Activated CD4-positive, CD25-positive, alpha-beta regulatory T cell (primary cell): ENCODE measurements at regions not wholly inside any gene's neighbourhood (a gene's known extent, or its start where the extent isn't known, plus 50 kb on each side); places are given as distances from the start of the nearest gene placed in this dataset.

Experiments used
- DNase-seq, 4 experiments: peaks; one replicate each; lab custom pipeline; 2025; lab: John Stamatoyannopoulos, UW

DNA sequence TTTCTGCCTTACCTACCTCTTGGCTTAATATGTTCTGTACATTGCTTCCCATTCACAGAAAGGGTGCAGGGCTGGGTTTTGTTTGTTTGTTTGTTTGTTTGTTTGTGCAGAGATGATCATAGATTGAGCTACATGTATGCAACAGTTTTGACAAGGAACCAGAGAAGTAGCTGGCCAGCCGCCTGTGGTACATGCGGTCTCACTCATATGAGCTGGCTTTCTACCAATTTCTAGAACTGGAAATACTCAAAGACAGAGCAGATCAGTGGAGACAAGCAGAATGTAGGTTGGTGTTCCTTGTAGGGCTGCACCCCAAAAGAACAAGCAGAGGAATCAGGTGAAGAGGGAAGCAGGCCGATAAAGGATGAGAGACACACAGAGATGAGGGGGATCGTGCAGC, 502.7 kb downstream of the SOX2 start:
- DNase-seq = no peak

DNA sequence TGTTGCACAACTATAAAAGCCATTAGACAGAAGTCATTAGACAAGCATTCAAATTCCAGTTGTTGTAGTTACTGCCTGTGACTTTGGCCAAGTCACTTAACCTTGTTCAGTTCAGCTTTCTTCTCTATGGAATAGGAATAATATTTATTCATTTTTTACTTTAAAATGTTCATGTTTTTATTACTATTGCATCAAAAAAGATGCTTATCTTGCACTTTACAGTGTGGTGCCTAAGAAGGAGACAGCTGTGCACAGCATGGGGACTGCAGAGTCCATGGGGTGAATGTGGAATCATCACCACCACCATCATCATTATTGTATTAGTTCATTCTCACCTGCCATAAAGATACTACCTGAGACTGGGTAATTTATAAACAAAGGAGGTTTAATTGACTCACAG, 504.2 kb downstream of the SOX2 start:
- DNase-seq = no peak

DNA sequence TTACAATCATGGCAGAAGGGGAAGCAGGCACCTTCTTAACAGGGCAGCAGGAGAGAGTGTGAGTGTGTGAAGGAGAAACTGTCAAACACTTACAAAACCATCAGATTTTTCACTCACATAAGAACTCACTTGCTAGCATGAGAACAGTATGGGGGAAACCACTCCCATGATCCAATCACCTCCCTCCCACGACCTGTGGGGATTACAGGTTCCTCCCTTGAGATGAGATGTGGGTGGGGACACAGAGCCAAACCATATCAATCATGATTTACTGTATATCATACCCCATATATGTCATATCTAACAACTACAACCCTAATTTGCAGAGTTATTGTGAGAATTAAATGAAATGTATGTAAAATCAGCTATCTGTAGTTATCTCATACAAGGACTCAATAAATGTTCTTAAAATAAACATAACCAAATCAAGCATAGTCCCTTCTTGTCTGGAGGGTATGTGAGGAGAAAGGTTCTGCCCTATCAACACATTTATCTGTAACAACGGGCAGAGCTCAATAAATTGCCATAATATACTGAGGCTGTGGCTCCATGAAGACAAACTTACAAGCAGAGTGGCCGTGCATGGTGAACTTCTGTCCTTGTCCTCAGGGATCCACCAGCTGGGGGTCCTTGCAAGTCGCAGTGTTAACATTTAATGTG, 504.7 kb downstream of the SOX2 start:
- DNase-seq = no peak

DNA sequence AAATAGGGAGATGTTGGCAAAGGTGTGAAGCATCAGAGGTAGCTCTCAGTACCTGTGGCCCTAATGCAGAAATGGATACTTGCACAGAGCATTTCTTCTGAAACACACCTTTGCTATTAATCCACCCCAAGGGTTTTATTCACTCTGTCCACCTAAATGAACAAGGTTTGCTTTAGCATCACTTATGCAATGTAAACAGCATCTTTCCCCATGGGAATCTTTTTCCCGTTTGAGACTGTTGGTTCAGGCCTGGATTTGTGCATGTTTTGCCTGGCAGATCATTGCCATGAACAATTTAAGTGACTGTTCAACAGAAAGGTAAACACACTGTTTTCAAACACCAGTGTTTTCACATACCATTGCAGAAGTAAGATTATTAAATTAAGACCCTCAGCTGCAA, 508.3 kb downstream of the SOX2 start:
- no peak for DNase-seq

DNA sequence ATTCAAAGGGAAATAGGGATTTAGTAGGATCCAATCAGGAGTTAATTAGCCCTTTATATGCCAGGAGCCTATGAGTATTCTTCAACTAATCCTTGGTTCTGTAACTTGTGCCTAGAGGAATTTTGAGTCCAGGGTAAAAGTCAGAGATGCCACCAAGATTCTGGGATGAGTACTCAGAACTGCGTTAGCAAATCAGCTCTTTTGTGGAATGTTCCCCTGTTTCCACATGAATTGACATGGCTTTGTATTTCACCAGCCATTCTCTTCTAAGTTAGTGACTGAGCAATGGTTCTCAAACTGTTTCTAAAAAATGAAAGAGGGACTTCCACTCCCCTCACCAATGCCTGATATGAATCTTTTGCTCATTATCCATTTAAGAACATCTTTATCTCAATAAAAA, 508.7 kb downstream of the SOX2 start:
- no peak for DNase-seq

DNA sequence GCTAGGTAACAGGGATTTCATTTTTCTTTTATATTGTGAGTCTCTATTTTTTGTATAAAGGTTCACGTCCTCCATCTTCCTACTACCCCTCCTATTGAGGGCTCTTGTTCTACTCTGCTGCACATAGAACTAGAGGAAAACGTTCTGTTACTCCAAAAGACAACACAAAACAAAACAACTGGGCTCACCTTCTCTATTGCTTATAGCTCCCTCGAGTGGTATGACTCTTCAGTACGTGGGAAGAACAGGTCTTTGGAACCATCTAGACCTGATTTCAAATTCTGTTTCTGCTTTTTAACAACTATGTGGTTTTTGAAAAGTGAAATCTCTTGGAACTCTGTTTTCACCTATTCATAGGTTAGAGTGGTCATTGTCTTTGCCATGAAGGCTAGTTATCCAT, 515.3 kb downstream of the SOX2 start:
- no peak for DNase-seq

DNA sequence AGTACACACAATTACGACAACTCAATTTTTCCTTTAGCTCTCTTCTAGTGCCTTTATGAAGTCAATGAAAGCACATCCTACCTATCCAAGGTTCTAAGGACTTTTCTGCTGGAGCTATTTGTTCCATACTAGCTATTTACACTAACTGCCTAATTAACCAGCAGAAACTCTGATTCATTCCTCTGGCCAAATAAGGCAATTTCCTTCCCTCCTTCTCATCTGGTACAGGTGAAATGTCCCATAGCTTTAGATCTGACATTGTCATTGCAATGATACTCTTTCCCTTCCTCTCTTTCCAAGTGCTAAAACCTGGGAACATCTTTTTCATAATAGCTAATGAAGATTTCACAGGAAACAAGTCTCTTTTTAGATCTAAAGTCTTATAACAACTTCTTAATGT, 521.7 kb downstream of the SOX2 start:
- DNase-seq = no peak

DNA sequence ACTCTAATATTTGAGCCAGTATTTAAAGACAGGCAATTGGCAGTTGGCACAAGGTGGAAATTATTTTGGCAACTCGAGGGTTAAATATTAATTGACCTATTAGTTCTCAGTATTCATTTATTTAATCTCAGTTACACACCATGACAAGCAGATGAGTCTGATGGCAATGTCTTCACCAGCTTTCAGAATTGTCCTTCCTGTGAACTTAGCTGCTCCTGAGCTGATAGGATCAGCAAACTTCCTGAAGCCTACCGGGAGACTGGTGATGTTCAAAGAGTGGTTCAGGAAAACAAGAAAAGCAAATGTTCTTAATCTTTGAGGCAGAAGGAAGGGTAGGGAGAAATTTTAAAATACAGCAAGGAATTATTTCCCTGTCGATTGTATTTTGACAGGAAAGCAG, 522.2 kb downstream of the SOX2 start:
- DNase-seq = no peak

DNA sequence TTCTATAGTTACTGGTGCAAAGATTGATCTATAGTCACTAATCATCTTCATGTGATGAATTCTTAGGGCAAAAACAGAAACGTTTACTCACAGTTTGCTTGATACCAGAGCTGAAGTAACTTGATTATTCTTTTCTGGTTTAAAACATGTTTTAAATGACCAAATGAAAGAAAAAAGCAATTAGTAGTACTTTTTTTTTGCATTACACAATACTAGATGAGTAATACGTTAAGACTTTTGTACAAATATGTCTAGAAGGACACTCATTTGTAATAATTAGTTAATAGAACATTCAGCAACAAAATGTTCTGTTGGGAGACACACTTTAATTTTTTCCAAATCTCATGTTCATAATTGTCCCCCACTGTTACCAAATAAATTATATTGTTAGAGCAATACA, 523.2 kb downstream of the SOX2 start:
- no peak for DNase-seq

DNA sequence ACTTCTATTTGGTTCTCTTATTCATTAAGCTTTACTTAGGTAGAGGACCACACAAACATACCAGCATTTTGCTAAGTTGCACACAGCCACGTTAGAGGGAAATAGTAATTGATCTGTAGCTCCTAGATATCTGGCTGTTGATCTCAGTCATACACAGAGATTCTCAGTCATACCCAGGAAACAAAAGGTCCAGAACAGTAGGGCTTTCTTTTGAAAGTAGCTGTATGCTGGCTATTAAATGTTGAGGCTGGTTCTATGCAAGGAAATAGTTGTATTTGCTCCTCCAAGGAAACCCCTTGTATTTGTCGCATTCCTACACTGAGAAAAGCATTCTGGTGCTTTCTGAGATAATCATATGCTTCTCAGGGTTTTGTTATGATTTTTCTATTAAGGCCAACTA, 523.8 kb downstream of the SOX2 start:
- DNase-seq = no peak

DNA sequence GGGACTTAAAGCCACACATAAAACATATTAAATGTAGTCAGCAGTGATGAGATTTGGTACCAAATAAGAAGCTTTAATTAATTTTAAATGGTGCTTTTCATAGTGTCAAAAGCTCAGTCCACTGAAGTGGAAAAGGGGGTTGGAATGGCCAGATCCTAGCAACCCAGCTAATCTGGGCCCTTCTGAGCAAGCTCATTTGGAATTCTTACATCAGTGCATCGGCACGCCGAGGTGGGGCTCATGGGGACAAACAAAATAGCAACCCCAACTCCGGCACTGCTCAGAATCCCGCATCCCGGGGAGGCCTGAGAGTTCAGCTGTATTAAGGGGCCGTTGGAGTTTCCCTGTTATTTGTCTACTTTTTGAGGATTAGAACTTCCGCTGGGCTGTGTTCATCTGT, 526.4 kb downstream of the SOX2 start:
- DNase-seq = no peak

DNA sequence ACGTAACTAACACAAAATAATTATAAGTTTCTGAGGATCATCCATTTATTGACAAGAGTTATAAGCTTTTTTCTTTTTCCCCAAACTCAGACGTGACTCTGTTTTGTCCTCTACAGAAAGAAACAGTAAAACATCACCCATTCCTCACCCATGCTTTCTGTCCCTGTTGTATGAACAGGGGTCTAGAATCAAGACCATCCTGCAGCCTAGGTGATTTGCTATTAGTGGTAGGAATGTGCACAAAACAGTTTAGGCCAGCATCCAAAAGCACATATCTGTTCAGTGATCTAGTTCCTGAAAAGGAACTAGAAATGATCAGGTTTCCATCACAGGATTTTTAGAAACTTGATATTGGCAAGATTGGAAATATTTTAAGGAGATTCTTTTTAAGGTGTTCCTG, 527.6 kb downstream of the SOX2 start:
- no peak for DNase-seq

DNA sequence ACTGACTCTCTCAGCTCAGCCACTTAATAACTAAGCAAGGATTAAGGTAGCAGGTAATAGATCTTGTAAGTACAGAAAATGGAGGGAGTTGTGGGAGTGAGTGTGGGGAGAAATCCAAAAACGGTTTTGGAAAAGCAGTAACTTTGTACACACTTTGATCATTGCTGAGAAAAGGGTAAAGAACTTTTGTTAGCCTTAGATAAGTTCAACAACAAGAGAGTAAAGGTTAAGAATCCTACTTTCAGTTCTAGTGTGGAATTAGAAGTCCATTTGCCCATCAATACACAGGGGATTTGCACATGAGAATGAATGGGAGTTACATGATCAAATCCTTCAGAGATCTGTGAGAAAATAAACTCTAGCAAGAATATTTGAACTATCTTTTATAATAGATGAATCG, 528.7 kb downstream of the SOX2 start:
- no peak for DNase-seq

DNA sequence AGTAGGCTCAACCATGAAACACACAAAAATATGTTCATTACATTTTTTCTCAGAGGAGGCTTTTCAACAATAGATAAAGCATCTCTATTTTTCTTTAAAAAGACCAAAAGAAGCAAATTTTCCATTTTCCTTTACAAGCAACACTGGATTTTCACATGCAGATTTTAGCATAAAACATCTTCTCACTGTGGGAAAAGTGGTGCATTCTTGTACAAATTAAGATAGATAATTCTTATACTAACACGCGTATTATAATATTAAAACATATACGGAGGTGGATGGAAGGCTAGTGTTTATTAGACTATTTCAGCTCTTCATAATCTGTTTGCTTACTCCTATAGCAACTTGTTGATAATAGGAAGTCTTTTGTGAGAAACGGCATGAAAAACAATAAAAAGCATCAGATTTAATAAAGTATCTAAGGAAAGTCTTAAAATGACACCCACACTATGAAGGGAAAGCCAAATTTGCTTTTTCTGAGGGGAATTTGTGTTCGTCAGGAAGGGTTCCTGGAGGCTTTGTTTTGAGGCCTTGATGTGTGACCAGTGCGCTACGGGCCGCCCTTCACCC, 529.6 kb downstream of the SOX2 start:
- DNase-seq = no peak

DNA sequence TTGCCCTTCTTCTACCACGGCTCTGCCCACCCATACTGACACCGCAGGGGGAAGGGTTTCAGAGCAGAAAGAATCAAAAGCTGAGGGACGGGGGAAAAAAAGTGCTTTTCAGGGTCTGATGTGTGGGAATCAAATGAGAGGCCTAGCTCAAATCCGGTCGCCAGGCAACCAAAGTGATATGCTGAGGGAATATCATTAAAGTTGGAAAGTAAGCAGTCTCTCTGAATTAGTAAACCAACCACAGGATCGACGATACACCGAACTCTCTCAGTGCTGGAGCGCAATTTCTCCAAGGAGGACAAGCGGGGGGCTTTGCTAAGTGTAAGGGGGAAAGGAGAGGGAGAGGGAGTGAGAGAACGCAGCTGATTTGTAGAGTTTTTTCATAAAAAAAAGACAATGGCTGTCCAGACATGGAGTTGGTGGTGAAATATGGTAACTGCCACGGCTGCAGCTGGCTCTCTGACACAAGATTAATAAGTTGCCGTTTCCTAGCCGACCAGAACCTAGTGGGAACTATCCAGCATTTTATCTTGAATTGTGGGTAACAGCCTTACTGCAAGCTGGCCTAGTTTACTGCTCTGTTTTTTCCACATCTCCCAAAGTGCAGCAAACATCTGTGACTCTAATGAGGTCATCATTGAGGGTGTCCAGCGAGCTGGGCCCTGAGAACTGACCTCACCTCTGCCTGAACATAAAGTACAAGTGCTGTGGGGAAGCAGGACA, 530.2 kb downstream of the SOX2 start:
- DNase-seq = no peak

DNA sequence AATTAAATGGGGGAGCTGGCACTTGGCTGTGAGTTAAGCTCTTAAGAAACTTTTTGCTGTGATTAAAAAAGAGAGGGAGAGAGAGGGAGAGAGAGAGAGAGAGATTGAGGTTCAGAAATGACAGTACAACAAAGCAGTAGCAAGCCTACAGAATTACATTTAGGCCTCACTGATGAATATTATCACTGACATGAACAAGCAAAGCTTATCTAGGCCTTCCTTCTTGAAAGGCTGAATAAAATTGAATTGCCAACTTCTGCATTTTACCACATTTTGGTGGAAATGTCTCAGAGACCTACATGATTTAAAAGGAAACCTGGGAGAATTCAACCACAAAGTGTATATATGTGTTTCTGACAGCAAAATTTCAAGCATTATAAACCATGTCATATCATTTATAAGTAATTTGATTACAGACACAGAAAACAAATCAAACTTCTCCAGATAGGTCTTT, 530.8 kb downstream of the SOX2 start:
- no peak for DNase-seq

DNA sequence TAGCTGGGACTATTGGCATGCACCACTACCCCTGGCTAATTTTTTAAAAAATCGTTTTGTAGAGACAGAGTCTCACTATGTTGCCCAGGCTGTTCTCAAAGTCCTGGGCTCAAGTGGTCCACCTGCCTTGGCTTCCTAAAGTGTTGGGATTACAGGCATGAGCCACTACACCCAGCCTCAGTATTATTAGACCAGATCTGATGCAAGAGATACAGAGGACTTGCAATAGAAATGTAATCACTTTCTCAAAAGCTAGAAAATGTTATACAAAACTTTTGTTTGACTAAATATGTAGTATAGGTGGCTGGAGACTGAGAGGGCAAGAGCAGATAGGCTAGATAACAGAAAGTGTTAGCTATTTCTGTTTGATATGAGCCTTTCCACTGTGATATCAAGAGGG, 531.9 kb downstream of the SOX2 start:
- DNase-seq = no peak

DNA sequence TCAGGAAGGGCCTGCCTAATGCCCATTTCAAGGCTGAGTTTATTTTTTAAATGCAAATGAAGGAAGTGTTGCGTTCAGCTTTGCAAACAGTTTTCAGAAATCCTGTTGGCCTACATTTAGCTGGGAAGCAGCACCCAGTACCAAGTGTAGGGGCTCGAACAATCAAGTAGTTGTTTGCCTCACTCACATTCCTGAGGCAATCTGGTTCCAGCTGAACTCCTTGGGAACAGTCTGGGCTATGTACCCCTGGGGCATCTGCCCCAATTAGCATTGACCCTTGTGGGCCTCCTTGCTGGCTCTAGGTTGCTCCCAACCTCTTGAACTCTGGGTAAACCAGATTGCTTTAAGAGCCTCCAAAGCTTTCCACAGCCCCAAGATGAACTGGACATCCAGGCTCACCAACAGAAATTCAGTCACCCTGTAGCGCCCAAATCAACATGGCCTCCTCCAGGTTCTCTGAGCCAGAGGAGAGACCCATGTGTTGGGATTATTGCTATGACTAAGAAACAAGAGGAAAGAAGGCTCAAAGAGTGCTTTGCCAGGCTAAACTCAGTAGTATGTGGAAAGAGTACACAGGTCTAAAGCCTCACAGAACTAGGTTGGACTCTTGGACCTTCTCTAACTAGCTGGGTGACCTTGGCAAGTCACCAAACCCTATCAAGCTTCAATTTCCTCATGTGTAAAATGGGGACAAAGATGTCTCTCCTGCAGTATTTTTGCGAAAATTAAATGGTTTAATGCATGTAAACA, 532.7 kb downstream of the SOX2 start:
- no peak for DNase-seq

DNA sequence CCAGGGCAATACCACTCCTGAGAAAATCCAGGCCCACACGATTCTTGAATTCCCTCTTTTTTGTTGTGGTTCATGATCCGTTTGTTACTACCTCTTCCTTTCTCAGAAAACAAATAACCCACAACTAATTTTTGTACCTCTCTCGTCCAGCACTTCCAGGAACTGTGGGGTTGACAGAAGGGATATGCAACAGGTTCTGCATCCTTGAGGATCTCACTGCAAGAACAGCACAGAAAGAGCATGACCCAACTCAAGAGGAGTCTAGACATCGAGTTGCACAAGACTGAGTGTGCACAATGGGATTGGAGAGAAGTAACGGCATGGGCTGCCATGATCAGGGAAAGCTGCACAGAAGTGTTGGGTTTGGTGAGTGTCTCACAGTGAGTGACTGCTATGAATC, 533.3 kb downstream of the SOX2 start:
- no peak for DNase-seq

DNA sequence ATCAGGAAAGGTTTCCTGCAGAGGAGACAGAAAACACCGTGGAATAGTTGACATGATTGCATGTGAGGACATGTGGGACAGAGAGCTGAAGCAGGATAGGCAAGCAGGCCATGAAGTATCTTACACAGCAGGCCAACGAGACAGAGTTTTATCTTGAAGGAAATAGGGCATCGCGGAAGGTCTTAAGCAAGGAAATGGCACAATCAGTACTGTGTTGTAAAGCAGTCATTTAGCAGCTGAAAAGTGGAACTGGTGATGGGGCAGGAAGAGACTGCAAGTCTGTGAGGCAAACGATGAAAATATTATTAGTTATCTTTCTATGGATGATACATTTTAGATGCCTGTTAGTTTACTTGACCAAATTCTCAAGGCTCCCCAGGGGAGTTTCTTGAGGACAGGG, 535.1 kb downstream of the SOX2 start:
- no peak for DNase-seq

DNA sequence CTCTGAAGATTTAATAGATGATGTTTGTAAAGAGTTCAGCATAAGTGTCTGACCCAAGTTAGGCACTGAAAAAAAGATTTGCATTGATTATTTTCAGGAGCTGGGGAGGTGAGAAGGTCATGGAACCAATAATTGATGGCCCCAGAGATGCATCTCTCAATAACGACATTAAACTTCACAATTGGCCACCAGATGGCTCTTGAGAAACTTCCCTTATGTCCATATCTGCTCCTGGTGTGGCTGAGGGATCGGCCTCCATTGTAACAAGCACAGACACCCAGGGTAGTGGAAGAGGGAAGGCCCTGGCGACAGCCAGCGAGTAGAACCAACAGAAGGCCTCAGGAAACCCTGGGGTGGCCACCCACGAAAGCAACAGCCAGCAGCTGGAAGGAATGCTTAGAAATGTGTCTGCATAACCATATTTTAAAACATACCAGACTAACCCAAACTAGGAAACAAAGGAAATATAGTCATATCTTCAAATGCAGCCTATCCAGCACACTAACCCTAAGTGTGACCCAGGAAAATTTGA, 536.7 kb downstream of the SOX2 start:
- DNase-seq = no peak

DNA sequence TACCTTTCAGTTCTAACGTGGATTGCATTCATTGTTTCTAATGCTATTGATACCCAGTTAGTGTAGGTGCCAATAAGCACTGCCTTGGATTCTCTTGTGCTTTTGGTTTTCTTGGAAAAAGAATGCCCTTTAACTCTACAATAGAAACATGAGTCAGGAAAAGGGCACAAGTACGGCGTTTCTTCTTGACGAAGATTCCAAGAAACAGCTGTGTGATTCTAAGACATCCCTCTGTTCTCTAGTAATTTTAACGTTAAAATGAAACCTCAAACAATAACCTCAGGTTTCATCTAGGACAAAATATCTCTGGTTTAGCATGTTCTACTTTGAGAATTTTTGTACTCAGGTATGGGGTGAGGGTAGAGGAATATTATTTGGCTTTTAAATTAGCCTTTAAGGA, 540.5 kb upstream of the ATP11B start:
- DNase-seq = no peak

DNA sequence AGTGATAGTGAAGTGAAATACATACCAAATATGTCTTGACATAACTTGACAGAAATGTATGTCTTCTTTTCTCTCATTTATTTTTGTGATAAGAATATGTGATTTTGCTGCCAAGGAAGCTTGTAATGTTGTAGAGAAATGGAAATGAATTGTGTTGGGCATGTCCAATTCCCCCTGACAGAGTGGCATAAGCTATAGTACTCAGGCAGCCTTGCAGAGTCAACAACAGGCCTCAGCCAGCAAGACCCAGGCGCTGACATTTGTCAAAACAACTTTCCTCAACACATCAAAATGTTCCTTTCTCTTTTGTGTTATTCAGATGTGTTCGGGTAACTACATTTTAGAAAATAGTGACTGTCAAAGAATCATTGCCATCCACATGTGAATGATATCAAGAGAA, 538.1 kb upstream of the ATP11B start:
- DNase-seq = no peak
